Activated CD4-positive, alpha-beta T cell treated with anti-CD3 and anti-CD28 coated beads, Interleukin-2, Interleukin-6, amounts not matched to agents 100 ng/mL and 50 ng/mL, durations not matched to agents 16 hours and 8 hours (primary cell): ENCODE measurements at regions not wholly inside any gene's neighbourhood (a gene's known extent, or its start where the extent isn't known, plus 50 kb on each side); places are given as distances from the start of the nearest gene placed in this dataset.

ENCODE experiments used
- DNase-seq: peaks from one replicate; pipeline ENCODE4 v3.0.0-alpha.2; 2020

- DNase-seq = no peak
Observed at GRCh38 chr11:131302836-131303235, 67.6 kb upstream of the NTM start.

- no peak for DNase-seq
Observed at GRCh38 chr11:131303611-131304119, 66.8 kb upstream of the NTM start.

GRCh38 chr11:131305005-131305404, 65.4 kb upstream of the NTM start:
- no peak for DNase-seq

GRCh38 chr11:131307506-131307905, 62.9 kb upstream of the NTM start:
- no peak for DNase-seq

GRCh38 chr11:131309776-131310175, 60.6 kb upstream of the NTM start:
- DNase-seq = no peak

GRCh38 chr11:131311776-131312514, 58.5 kb upstream of the NTM start:
- no peak for DNase-seq
